ENCODE measurements at regions not wholly inside any gene's neighbourhood (a gene's known extent, or its start where the extent isn't known, plus 50 kb on each side); places are given as distances from the start of the nearest gene placed in this dataset.
"Not testable (repeated sequence)": the region's sequence is repeated elsewhere in the genome, so short reads cannot be mapped to it uniquely, and the experiment has no call there.

DNA sequence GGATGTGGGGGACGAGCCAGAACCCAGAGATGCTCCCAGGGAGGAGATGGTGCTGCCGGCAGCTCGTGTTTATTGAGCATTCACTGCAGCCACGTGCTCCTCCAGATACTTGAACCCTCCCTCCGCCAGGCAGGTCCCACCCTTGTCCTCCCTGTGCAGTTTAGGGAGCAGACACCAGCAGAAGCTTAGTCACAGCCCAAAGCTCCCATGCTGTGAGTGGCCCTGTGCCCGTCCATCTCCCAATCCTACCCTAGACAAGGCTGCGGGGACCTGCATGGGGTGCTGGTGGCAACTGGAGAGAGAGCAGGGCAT is 176.5 kb upstream of the COPS8 start:
- DNase-seq = no peak

DNA sequence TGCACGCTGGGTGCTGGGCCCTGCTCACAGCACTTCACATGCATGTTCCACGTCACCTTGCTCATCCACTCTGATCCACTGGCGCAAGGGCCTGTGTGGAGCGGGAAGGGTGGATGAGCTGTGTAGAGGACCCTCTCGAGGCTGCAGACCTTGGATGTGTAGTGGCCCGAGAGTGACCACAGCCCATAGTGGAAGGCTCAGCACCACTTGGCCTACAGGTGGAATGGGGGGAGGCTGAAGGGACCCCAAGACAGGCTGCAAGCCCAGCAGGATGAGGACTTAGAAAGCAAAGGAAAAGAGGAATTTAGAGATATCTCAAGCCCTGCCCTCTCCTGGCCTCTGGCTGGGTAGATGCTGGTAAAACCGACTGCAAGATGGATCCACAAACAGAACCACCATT is 175.9 kb upstream of the COPS8 start:
- DNase-seq = no peak

DNA sequence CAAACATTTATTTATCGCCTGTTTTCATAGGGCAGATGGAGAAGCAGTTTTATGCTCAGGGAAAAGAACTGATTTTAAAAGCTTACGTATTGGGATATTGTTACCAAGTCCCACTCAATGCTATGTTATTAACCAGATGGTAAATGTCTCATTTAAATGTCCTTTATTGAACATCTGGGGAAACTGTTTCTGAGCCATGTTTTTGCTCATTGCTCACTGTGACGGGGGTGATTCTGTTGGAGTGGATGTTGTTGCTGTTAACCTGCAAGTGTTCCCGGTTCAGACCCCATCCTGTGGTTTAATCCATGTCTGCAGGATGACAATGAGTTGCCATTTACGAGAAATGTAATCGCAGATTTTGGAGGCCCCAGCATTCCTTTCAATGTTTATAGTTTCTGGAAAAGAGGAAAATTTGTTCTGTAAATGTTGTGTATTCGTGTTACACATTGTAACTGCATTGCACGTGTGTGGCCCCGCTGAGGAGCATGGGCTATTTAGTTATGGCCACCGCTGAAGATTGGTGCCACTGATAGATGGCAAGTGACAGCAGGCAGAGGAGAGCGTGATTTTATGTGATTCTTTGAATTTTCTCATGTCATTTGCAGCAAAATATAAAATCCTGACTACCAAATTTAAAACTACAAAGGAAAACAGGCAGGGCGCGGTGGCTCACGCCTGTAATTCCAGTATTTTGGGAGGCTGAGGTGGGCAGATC is 174.8 kb upstream of the COPS8 start:
- DNase-seq = no peak

DNA sequence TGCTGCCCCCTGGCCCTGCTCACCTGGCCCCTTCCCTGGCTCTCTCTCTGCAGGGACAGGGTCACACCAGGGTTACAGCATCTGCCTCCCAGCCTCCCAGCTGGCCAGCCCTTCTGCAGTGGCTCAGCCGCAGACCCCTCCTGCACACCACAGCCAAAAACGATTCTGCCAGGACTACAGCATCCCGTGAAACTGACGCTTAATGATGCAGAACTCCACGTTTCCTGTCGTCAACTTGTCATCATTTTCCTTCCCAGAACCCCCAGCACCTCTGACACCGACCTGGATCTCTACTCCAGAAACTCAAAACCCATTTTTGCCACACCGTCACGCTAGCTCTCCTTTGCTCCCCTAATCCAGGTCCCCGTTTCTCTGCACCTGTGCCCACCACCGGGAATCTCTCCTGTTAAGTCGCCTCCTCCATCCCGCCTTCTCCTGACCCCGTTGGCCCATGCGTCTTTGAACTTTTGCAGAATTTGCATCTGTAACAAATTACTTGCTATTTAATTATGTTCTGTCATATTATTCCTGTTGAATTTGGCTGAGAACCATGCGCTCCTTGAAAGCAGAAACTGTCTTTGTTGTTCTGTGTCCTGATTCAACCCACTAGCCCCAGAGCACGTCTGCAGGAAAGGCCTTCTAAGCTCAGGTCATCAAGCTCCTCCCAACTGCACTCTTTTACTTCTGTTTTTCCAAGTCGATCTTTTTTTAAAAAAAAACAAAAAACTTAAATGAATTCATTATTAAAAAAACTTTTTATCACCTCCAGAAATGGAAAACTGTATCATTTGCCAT is 173.2 kb upstream of the COPS8 start:
- no peak for DNase-seq

DNA sequence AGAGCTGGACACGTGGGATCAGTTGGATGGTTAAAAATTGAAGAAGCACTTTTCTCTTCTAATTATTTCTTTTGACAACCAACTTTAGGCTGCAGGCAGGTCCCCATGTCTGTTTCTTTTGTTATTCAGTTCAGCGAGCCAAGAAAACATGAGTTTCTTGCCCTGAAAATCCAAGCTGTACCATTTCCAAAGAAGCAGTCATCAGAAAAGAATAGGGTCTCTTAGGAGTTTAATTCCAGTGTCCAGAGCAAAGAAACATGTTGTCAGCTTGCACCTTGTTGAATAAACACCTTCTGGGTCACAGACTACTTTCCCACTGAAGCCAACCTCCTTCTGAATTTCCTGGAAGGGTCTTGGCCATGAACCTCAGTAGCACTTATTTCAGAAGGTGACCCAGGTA is 170.5 kb upstream of the COPS8 start:
- DNase-seq = no peak

DNA sequence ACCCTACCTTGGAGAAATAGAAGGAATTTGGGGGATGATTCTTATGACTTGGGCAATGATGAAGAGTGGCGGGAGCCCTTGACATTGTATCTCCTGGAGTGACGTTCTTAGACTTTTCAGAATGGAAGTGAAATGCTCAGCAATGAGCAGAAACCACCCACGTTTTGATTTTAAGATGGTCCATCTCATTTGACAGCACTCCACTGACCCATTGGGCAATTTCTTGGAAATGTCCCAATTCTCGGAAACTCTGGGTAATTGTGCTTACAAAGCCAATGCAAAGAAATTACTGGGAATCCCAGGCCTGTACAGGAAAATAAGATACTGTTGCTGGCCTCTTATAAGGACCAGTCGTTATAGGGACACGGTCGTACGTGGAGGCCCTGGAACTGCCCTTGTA is 170.0 kb upstream of the COPS8 start:
- no peak for DNase-seq

DNA sequence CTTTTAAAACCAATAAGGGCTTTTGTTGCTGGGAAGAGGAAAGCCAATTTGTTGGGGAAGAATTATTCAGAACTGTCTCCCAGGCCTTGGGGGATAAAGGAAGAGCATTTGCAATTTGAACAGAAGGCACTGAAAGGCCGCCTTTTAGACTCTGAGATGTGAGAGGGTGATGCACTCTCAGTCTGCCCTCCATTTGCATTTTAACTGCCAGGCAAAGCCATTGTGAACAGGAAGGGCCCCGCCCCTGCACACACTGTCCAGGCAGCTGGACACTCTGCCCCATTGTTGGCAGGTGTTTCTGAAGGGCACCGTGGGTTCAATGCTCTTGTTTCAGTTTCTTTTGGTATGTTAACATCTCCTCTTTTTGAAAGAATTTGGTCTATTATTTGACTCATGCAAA is 169.5 kb upstream of the COPS8 start:
- no peak for DNase-seq

DNA sequence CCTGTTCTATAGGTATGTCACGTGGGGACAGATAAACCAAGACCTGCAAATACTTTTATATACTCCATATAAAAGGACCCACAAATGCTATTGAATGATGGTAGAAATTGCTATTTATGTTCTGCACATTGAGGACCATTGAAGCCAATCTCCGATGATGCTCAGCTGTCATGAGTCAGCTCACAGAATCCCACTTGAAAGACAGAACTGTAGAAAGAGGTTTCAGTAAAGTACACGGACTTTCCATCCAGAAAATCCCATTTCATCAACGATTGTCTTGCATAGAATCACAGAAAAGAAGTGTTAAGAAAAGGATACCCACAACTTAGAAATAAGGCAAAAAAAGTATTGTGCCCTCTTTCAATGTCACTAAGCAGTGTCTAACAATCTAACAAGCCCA is 169.0 kb upstream of the COPS8 start:
- no peak for DNase-seq

DNA sequence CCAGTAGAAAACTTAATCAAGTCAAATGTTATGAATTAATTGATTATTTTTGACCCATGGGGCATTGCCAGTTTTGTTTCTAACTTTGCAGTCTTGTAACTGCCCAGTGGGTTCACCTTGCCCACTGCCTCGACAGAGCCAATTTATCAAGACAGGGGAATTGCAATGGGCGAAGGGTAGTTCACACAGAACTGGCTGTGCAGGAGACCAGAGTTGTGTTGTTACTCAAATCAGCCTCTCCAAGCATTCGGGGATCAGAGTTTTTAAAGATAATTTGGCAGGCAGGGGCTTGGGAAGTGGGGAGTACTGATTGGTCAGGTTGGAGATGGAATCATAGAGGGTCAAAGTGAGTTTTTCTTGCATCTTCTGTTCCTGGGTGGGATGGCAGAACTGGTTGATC is 168.5 kb upstream of the COPS8 start:
- no peak for DNase-seq

DNA sequence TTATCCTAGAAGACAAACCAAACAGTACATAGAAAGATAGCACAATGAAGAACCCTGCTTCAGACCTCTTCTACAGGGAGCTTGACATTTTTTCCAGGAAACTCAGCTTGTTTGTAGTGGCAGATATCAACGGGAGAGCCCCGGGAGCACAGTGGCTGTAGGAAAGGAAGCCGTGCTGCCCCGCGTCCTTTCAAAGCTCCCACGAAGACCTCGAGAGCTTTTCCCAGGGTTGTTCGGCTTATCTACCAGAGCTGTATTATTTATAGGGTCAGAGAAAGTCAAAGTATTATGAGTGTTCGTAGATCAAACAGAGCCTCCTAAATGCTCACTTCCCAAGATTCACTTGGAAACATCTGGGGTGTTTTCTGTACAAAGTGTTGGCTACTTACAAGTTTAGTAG is 167.1 kb upstream of the COPS8 start:
- no peak for DNase-seq

DNA sequence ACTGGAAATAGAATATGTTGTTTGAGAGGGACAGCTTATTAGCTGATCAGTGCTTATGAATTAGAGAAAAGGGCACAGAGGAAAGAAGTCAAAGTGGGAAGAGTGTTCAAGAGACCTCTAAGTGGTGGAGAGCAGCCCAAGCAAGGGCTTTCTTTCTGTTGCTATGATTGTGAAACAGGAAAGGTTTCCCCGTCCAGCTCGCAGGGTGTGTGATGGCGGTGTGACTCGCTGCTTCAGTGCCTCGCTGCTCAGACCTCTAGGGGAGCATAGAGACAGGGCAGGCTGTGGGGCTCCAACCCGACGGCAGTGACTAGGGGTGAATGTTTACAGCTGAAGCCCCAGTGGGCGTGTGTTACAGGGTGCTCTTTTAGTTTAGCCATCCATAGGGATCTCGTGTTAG is 166.5 kb upstream of the COPS8 start:
- no peak for DNase-seq

DNA sequence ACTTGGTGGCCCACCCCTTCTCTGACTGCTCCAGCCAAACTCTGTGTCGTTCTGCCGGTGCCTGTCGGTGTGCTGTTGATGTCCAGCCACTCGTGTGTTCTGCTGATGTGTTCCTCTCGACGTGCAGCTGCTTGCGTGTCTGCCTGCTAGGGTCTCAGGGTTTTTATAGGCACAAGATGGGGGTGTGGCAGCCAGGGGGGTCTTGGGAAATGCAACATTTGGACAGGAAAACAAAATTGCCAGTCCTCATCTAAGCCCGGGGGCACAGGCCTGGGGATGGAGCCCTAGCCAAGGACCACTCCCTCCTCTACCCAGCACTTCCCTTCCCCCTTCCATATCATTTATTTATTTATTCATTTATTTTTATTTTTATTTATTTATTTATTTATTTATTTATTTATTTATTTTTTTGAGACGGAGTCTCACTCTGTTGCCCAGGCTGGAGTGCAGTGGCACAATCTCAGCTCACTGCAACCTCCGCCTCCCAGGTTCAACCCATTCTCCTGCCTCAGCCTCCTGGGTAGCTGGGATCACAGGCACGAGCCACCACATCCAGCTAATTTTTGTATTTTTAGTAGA is 165.8 kb upstream of the COPS8 start:
- not testable (repeated sequence) for DNase-seq

DNA sequence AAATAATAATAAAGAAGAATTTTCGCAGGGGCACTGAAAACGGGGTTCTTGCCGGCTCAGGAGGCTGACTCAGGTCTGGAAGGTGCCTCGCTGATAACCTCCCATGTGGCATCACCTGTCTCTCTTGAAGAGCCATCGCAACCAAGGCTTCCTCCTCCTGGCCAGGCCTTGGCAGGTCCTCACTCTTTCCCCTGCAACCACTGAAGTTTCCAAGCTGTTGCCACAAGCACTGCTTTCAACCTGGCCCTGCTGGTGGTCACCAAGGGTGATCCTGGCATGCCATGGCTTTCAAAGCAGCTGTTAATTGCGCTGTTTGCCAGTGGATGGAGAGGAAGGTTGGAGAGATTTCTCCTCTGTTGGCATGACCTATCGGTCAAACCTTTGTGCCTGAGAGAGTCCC is 163.6 kb upstream of the COPS8 start:
- DNase-seq = no peak

DNA sequence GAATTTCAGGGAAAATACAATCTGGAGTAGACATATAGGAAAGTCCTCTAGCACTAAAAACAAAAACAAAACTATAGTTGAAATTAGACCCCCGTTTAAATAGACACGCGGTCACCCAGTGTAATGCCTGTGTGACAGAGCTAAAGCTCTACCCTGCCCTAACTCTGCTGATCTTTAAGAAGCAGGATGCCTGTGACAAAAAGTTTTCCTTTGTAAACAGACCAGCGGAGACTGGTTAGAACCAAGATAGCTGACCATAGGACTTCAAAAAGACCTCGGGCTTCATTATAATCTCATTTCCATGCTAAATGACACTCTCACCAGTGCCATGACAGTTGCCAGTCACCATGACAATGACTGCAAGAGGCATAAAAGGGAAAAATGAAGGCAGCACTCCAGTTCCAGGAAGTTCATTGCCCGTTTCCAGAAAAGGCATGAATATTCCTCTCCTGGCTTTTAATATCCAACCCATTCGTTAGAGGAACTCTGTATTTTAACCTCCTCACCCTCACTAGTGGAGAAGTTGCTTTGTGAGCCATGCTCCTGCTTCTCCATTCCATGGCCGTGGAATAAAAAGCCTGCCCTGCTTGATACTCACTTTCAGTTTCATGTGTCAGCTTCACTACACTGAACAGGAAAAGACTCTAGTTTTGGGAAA is 157.2 kb upstream of the COPS8 start:
- no peak for DNase-seq

DNA sequence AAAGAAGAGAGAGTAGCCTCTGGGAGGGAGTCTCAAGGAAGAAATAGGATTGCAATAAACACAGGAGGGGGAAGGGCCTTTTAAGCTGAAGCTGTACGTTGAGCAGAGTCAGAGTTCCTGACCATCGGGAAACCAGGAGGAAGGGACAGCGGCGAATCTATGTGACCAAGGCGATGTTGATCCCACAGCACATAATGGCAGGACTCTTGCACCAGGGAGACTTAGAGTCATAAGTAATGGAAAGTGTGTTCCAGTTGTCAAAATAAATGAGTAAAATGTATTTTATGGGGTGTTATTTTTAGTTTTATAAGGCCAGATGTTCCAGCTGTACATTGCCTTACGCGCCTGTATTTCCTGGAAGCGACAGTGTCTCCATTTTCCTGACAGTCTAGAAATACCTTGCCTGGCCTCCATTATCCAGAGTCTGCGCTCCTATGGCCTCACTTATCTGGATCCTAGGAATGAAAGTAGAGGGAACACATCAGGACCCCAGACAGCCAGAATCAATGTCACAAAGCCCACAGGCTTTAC is 152.8 kb upstream of the COPS8 start:
- DNase-seq = no peak

DNA sequence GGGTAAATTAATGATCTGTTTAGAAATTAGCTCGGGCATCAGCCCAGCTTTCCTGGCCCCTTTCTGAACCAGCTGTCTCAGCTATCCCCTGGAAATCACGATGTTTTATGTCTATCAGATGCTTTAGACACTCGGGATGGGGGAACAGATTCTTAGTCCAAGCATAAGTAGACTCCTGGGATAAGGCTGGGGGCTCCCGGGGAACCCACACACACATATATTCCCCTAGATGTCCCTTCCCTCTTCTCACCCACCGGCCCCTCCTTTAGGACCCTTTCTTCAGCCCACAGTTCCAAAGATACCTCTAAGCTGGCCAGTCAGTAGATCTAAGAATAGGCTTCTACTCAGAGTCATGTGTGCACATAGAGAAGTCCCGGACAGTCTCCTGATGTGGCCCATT is 151.5 kb upstream of the COPS8 start:
- DNase-seq = no peak

DNA sequence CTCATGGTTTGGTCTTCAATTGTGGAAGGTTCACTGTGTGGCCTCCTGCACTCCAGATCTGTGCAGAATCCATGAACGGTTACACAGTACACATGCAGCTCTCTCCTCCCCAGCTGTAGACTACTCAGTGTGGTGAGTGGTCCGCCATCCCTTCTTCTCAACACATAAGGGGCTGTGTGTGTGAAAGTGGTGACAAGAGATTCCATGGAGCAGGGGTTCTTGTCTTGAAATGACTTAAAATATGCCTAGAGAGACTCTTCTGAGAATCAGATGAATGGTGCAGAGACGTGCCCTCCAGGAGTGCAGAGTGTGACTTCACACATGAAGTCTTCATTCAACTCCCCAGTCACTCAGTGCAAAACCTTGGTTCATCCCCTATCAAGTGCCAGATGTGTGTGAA is 151.0 kb upstream of the COPS8 start:
- no peak for DNase-seq

DNA sequence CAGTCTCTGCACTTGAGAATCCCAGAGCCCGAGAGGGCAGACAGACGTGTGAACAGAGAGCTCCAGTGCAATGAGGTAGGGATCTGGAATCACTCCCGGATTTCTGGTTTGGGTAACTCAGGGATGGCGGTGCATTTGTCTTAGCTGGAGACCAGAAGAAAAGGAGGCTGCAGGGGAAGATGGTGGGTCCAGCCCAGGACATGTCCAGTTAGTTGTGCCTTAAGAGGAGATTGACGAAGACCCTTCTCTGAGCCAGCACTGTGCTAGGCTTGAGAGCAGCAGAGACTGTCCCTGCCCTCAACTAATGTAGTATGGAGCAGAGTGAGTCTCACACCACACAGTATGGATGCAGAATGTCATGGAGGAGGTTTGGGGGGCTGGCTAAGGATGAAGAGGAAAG is 150.6 kb upstream of the COPS8 start:
- DNase-seq = no peak

DNA sequence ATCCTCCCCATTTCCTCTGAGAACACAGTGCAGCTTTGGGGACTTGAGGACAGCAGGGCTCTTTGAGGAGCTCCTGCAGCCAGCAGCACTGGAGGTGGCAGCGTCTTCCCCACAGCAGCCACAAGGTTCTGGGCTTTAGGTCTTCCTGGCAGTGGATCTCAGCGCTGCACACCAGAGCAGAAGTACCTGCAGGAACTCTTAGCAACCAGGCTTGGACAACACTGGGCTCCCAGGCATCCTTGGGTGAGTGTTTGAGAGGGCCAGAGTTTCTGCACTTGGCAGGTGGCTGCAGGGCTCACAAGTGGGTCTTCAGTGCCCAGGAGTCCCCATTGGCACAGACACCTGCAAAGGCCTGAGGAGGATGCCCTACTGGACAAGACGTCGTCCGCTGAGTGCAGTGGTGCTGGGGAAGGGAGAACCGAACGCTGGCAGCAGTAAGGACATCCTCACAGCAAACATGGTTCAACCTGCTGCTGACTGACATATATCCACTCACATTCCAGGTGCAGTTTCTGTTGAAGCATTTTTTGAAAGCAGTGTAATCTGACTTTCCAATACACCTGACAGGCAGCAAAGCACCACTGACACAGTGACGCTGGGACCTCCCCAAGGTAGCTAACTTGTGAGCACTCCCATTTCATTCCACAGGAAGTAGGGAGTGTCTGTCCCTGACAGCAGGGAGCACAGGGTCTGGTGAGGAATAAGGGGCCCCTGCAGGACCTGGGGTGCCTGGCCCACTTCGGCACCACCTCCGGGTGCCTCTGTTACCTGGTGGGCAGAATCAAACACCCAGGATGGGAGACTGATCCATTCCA is 149.9 kb upstream of the COPS8 start:
- no peak for DNase-seq

DNA sequence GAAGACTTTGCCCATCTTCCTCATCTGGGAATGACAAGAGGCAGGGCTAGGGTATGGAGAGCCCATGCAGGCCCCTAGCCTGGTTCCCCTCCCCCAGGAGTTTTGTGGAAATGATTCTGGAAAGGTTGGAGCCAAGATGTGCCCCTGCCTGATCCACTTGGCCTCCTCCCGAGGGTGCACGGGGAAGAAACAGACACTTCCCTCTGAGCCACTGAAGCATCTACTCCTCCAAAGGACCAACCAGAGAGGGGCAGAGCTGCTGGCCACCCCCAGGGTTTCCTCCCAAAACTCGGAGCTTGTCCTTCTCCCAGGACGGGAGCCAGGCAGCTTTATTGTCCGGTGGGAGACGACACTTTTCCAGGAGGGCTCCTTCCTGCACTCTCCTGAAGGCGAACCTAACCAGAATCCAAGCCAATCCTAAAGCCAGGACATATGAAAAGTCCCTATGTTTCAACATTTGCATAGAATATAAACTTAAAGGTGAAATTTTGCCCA is 149.2 kb upstream of the COPS8 start:
- DNase-seq = no peak

DNA sequence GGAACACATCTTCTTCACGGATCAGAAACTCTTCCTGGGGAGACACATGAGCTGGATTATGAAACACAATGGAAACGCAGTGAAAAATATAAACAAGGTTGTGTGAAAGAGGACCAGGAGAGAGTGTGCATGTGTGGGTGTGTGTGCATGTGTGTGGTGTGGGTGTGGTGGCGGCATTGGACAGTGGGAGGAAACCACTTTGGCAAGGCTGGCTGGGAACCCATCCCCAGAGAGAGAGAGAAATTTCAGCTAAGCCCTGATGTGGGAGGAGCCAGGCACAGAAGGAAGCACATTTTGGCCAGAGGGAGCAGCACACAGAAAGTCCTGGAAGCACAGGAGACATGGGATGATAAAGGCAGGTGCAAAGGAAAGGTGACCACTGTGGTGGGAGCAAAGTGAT is 147.6 kb upstream of the COPS8 start:
- no peak for DNase-seq

DNA sequence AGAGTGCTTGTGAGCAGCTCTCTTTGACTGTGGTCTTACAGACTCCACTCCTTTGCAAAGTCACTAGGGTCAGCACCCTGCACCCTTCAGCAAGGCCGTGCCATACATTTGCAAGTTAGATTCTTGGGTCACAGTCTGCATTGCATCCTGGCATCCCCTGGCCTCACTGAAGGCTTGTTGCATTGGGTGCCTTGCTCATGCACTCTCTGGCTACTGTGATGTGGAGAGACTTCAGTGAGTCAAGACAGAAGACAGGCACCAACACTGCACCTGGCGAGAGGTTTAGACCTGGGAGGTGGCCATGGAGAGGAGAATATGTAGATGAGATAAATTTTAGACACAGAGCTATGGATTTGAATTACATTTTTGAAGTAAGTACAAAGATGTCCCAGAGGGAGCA is 146.4 kb upstream of the COPS8 start:
- no peak for DNase-seq

Measured in NCI-H1694 treated with DMSO at 0.1 percent for 48 hours (cell line).